NCI-H1694 treated with DMSO at 0.1 percent for 48 hours (cell line): ENCODE measurements at regions not wholly inside any gene's neighbourhood (a gene's known extent, or its start where the extent isn't known, plus 50 kb on each side); places are given as distances from the start of the nearest gene placed in this dataset.

ENCODE experiments used
- DNase-seq: peaks from one replicate; lab custom pipeline; 2025; lab: John Stamatoyannopoulos, UW

DNA sequence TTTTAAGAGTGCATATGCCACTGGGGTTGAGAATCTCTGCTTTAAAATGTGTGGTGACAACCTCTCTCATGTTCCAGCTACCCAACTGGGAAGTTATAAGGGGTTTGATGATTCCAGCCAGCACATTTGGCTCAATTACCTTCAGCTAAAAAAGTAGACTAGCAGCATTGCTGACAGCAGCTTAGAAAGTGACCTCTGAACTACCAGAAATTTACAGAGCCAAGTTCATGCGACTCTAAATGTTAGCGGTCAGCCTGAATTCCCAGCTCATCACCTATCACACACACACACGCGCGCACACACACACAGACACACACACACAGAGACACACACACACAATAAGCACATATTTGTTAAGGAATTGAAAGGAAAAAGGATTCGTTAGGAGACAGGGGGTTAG lies 377.5 kb downstream of the TMEM167A start:
- DNase-seq: no peak

DNA sequence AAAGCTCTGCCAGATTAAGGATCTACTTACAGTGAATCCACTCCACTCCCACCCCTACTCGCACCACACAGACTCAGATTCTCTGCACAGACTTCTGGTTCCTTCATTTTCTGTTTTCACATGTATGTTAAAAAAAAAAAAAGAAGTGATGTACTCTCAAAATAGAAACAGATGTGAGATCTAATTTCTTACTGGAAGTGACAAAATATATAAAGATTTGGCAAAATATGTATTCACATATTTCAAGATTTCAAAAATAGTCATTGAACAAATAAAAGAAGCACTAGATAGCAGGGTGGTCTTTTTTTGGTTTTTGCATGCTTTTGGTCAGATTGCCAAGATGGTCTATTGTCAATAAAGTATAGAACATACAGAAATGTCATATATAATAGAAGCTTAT lies 379.2 kb downstream of the TMEM167A start:
- no peak for DNase-seq

DNA sequence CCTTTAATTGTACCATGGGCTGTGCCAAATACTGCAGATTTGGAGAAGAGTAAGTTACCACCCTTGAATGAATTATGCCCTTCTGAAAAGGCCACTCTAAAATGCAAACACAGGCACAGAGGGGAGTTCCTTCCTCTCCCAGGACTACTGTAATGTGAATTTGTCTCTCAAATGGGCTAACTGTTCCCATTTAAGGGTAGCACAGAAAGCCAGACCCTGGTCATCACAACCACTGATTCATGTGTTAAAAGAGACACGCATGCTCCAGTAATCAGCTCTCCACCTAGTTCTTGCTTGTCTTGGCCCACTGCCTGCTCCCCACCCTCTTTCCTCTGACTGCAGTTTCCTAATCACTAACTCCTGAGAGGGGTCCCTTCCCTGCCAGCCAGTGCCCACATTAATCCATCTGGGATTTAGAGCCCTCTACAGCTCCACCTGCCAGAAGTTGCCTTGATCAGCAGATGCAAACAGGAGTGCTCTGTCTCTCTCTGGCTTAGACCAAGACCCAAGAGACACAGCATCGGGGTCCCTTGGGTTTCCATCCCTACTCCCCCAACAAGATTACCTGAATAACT lies 382.4 kb downstream of the TMEM167A start:
- DNase-seq: peak; percentile 0

DNA sequence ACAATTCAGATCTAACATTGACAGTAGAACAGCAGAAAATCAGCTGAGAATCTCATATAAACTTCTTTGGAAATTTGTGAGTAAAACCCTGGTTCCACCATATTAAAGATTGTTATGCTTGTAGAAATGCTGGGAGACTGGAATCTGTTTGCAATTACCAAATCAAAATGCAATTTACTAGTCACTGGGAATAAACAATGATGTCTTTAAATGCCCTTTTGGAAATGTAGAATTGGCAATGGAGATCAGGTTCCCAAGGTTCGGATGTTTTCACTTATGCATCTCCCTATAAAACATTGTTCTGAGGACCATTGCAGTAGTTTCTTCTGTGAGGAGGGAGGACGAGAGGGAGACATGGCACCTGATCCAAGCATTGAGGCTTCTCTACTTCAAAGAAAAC lies 384.4 kb downstream of the TMEM167A start:
- no peak for DNase-seq

DNA sequence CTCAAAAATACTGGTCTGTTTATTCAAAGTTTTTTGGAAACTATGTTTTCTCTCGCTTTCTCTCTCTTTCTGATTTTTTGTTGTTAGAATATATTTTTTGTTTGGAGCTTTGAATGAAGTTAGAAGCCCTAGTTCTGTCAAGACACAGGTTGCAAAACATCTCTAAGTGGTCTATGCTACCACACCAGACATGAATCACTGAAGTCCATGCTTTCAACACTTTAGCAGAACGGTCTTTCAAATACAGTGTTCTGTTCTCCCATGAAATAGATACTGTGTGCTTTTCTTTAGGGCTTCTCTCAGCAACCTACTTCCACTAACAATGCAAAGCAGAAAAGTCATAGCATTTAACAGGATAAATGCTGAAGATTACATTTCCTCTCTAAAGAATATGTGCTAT lies 392.5 kb downstream of the TMEM167A start:
- no peak for DNase-seq

DNA sequence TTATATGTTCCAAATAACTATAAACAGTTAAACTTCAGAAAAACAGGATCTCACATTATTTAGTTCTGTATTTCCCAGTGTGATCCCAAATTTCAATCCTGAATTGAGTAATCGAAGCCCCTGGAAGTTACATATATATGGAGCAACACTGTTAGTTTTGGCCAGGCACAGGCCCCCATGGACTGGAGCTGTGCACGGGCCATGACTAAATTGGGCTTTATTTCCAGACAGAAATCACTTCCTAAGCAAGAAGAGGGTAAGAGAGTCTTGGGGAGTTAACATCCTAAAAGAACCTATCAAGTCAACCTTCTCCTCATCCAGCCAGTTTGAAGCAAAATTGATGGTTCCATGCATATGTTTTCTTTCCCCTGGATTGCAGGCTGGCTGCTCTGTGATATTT lies 393.0 kb downstream of the TMEM167A start:
- DNase-seq: no peak

DNA sequence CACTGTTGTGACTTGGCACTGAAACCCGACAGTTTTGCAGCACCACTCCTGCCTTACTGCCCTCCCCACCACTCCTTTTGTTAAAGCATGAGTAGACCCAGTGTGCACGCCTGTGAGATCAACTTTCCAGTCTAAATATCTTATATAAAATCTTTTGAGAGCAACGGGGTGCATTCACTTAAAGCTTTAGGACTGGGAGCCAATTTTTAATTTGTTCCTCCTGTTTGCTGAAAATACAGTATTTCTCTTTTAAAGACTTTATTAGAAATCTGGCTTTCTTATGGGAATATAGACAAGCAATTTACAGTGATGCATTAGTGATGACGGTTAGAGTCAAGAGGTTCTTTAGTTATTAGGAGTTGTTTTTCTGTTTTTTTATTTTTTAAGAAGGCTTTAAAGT lies 397.5 kb downstream of the TMEM167A start:
- DNase-seq: no peak

DNA sequence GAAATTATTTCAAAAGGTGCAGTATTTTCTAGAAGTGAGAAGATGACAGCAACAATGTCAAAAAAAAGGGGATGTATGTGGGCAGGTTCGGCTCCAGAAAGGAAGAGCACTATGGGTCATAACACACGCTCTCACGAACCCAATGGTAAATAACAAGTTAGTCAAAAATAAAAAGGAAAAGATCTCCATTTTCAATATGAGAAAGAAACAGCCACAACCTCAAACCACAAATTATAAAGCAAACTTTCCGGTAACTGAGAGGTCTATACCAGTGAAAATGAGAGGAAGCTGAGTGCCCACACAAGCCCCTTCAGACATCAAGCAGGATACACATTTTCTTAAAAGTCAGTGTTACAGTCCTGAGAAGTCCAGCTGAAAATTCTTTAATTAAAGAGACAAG lies 398.5 kb upstream of the RPS23 start:
- DNase-seq: no peak

DNA sequence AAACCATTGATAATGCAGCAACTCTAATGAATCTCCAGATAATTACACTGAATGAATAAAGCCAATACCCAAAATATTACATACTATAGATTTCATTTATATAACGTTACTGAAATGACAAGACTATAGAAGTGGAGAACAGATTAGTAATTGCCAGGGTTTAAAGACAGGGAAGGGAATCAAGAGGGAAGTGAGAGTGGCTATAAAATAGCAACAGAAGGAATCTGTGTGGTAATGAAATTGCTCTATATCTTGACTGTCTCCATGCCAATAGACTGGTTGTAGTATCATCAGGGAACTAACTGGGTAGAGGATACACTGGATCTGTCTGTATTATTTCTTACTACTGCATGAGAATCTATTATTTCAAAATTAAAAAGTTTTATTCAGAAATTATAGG lies 396.5 kb upstream of the RPS23 start:
- no peak for DNase-seq

DNA sequence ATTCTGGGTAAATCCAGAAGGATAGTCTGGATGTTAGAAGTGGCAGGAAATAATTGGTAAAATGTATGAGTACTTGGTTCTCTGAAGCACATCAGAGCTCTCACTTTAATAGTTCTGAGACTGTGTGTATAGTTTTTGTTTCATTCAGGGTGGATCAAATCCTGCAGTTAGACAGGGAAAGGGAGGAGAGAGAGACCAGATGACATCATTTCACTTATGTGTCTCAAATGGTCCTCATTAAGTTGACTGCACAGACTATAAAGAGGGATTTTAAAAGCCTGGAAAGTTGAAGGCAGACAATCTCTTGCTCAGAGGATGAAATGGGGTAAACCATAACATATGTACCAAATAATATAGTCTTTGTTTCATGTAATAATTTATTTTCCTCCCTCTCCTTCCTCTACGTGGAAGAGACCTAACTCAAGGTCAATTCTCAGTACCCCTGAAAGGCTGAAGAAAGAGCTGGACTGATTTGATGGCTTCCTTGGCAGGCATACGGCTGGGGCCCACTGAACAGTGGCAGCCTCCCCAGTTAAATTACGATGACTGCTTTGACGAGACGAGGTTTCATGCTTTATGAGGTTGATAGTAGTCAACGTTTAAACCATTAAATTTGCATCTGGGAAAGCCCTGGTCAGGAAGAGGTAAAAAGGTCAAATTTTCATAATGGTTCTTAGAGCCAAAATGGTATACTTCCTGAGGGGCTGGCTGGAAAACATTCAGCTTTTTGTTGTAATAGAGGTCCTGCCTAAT lies 395.1 kb upstream of the RPS23 start:
- no peak for DNase-seq

DNA sequence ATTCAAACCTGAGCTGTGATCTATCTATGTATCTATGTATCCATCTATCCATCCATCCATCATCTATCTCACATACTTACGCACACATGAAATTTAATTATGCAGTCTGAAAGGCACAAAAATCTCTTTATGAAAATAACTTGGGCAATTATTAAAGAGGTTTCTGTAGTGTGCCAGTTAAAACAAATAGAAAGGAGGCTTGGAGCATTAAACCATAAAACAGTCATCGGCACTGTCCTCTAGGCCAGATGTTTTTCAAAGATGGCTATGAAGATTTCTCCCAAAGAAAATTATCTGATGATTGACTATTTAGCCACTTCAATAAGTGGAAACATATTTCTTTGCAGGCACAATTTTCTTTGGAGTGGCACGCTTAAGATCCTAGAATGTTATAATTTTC lies 392.5 kb upstream of the RPS23 start:
- DNase-seq: no peak

DNA sequence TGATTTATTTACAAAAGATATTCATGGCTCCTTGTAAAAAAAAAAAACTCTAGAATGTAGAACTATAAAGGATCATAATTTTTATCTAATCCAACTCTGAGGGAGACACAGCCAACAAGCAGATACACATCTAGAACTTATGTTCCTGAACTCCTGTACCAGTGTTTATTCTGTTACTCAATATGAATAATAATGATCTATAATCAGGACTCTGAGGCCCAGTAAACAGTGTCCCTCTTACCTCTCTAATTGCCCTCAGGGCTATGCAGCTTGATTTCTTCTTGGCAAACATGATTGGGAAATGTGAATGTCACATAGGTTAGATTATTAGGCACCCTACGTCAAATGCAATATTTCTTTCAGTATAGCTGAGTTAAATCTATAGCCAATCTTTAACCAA lies 391.6 kb upstream of the RPS23 start:
- no peak for DNase-seq

DNA sequence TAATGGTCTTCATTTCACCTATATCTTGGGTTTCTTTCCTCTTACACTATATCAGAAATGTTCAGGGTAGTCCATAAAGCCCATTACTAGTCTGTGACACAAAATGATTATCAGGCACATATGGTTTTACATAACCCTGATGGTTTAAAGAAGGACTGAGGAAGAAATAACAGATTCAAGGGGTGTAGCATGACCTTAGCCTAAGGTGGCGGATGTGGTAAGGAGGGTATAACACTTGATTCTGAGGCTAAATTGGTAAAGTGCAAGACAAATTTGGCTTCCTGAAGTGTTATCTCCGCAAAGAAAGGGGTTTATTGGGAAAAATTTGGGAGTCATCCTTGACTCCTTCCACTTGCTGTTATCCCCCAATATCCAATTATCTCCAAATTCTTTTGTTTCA lies 388.2 kb upstream of the RPS23 start:
- no peak for DNase-seq

DNA sequence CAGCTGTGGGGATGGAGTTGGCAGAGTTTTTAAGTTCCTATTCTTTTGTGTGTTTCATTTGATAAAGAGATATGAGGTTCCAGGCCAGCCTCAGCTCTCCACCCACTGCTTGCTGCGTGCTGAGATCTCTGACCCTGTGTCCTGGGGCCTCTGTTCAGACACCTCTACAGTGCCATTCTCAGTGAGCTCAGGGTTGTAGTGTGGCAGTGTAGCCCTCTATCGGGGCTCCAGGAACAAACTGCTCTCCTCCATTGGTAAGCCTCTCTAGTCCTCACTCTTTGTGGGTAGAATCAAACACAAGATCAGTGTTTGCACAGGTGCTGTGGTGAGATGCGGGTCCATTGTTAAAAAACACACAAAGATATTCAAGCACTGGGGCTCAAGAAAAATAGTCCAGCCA lies 386.6 kb upstream of the RPS23 start:
- no peak for DNase-seq

DNA sequence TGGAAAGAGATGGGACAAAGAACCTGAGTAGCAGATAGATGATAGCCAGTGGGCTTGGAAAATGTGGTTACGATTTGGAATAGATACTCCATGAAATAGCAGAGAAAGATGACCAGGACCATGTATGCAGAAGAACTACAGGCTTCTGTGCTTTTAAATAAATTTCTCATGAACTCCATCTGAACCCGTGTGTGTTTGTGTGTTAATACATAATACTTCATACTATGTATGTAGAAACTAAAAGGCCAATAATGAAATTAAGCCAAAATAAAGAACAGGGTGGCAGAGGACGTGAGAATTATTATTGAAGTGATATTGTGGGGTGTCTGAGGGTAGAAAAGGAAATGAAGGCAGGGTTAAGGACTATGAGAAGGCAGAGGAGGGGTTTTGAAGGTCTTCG lies 385.1 kb upstream of the RPS23 start:
- no peak for DNase-seq

DNA sequence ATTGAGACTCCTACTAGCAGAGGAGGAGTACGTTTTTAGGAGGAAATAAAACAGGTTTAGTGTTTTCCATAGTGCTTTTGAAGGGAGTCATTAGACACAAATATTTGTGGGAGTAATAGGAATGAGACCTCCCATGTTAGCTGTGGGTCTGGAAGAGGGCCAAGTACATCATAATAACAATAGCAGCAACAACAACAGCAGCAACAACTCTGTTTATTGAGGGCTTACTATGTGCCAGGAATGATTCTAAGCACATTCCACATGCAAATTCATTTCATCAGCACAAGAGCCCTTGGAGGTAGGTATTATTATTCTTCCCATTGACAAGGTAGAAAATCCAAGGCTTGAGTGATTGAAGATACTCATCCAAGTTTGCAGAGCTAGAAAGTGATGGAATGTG lies 384.2 kb upstream of the RPS23 start:
- no peak for DNase-seq

DNA sequence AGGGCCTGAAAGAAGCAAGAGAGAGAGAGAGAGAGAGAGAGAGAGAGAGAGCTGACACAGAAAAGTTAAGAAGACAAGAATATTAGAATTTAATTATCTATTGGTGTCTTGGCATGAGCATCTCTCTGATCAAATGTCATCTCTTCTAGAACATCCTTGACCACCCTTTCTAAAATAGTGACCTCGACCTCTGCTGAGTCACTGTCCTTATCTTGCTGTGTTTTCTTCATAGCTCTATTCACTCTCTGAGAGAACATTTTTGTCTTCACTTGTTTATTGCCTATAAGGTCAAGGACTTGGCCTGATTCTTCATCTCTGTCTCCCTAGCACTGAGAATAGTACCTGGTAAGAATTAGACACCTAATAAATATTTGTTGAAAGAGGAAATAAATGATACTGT lies 383.8 kb upstream of the RPS23 start:
- DNase-seq: no peak

DNA sequence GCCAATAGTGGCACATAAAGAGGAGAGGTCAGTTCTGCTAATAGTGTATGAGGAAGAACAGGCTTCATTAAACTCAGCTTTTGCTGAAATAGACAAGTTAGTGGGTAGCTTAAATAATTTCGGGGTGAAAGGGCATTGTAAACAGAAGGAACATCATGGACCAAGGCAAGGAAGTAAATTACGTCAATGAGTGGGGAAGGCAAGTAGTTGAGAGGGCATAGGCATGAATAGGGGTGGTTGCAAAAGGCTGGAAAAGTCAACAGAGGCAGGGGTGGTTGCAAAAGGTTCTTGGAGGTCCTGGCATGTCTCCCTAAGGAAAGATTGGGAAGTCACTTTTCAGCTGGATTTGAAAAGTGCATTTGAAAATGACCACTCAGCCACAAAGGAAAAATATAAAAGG lies 383.3 kb upstream of the RPS23 start:
- DNase-seq: no peak

DNA sequence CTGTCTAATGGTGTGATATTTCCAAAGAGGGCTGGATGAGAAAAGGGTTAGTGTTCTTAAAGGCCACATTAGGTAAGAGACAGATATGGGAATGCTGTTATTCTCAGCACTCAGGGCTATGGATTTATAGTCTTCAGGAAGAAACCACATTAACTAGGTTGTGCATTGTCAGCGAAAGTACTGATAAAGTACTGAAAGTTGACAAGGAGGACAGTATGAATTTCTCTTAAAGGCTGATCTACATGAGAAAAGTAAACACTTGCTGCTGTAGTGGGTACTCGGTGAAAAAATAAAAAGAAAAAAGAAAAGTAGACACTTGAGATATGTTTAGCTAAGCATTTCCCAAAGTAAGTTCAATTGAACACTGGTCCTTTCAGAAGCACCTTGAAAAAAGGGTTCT lies 381.0 kb upstream of the RPS23 start:
- DNase-seq: no peak

DNA sequence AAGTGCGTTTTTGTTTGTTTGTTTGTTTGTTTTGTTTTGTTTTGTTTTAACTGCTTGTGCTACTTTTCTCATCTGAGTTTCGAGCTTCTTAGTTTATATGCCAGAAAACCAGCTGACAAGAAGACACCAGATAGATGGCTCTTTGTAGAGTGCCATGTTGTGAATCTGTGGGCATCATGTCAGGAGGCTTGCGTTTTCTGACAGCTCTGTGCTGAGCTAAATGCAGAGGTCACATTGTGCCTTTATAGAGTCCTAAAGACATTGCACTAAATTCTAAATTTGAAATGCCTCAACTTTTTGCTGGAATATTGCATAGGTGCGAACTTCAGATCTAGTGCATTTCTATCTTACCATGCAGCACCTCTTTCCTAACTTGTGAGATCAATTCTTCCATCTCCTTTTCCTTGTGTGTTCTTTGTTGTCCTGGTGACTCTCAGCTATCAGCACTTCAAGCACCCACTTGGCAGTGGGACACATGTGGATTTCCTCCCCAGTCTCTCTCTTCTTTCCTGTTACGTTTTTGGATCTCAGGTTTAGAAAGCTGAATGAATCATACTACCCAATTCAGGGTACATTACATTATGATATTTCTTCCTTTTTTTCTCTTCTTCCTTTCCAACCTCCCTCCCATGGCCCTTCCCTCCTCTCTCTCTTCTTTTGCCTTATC lies 379.0 kb upstream of the RPS23 start:
- DNase-seq: no peak

DNA sequence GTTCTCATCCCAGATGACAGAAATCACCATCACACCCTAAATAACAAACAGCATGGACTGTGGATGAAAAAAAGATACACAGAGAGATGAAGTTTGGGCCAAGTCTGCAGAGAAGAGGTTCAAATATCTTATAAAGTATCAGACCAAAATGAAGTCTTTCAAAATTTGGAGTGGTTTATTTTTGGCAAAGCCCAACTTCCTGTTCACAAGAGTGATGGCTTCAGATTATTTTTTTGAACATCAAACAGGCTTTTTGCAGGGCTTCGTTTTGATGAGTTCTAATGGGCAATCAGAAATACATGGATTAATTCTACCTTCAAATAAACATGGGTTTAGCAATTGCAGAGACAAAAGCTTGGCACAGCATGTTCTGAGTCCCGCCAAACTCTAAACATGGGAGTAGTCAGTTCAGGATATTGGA lies 378.2 kb upstream of the RPS23 start:
- DNase-seq: no peak

DNA sequence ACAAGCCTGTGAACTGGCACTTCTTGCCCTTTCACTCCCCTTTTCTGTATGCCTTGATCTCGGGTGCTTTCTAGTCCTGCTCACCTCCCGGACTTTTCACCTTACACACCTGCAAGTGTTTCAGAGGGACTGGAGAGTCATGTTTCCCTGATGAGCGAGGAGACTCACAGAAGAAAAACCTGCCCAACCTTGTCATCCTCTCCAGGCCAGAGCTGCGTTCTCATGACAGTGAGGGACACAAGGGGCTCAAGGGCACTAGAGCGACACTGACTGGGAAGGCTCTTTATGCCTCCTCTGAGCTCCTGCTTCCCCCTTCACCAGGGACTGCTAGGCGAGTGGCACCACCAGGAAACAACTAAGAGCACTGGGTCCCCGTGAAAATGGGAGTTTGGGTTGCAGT lies 376.9 kb upstream of the RPS23 start:
- no peak for DNase-seq

DNA sequence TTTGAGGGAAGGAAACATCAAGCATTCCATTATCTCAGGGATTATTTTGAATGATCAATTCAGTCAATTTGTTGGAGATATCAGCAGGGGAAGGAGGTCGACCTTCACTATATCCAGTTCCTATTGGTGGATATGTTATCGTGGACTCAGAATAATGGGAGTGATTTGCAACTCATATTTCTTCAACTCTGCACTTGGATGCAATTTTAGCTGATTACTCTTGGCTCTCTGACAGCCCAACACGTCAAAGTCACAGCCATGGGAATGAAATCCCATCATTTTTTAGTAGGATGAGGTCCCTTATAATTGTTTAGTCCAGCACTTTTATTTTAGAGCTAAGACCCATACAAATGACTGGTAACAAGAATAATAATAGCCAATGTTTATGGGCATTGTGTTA lies 371.8 kb upstream of the RPS23 start:
- no peak for DNase-seq

DNA sequence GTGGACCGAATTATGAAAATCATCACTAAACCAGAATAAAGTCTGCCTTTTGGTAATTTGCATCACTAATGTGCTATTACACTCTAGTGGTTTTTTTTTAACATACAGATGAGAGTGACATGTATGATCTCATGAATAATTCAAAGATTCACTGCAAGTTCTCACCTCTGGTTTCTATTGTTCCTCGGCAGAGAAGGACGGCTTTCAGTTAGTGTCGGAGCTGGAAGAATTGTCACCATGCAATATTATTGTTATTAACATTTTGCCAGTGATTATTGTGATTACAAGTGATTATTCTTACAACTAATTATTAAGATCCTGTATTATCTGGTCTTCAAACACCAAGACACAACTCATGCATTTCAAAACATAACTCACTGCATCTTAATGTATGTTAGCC lies 366.6 kb upstream of the RPS23 start:
- DNase-seq: no peak
